ENCODE measurements at regions not wholly inside any gene's neighbourhood (a gene's known extent, or its start where the extent isn't known, plus 50 kb on each side); places are given as distances from the start of the nearest gene placed in this dataset.
"Not testable (repeated sequence)": the region's sequence is repeated elsewhere in the genome, so short reads cannot be mapped to it uniquely, and the experiment has no call there.

DNA sequence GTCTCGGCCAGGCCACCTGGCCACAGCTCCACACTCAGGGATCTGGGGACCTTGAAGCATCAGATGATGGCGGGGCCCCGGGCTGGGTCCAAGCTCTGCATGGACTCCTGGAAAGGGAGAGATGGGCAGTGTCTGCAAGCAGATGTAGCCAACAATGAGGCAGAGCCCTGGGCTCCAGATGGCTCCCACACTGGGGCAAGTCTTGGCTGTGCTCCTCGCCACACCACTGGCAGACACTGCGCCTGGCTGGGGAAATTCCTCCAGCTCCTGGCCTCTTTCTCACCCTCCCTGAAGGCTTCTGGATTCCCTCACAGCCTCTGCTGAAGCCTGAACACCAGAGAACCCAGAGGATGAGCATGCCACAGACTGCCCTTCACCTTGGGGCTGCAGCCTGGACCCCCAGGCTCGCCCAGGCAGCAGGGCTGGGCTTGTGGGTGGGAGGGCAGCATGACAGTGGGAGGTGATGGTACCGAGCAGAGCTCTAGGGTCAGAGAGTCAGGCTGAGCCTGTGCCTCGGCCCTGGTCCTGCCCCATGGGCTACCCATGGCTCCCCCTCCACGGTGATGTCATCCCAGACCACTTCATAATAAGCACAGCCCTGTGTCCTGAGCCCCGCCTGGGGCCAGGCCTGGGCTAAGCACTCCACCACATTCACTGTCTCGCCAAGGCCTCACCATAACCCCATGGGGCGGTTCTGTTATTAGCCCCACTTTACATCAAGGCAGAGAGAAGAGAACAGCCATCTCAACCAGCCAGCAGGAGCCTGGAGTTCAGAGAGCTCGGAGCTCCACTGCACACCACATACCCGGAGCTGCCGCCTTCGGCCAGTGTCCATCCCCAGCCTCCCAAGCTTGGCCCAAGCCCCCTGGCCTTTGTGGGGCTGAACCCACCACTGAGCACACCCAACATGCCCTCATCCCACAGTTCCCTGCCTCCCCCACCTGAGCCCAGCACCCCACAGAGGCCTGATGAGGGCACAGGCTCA is 62.2 kb upstream of the ADAMTS2 start:
- peak; percentile 28 for DNase-seq

DNA sequence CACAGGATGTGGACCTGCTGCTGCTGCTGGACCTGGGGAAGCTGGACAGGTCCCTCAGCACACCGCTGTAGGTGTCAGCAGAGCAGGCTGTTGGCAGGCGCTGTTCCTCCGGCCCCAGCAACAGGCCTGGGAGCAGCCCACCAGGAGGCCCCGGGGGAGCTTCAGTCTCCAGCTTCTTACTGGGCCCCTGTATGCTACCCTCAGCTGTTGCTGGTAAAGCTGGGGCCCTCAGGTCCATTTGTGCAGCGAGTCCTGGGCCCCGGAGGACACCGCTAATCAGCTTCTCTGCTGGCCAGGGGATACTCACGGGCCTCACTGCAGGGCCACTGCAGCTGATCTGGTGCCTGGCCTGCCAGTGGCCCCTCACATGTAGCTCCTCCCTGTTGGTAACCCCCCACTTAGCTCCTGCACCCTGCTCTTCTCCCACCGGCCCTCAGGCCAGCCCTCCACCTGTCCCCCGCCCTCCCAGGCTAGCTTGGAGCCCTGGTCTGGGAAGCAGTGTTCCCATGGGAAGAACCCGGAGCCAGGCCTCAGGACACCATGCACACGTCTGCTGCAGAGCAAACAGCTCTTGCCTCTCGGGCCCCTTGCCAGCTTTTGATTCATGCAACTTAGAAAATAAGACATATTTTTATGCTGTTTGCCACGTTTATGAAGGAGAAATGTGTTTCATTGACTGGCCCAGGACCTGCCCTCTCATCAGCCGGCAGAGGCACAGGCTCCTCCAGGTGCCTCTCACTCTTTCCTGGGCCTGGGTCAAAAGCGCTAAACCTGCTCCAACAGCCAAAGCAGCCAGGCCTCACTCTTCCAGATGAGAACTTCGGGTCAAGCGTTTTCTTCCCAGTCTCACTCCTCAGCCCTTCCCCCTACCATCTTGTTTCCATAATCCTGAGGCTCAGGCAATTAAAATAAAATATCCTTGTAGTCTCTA is 61.0 kb upstream of the ADAMTS2 start:
- DNase-seq: peak; percentile 72

DNA sequence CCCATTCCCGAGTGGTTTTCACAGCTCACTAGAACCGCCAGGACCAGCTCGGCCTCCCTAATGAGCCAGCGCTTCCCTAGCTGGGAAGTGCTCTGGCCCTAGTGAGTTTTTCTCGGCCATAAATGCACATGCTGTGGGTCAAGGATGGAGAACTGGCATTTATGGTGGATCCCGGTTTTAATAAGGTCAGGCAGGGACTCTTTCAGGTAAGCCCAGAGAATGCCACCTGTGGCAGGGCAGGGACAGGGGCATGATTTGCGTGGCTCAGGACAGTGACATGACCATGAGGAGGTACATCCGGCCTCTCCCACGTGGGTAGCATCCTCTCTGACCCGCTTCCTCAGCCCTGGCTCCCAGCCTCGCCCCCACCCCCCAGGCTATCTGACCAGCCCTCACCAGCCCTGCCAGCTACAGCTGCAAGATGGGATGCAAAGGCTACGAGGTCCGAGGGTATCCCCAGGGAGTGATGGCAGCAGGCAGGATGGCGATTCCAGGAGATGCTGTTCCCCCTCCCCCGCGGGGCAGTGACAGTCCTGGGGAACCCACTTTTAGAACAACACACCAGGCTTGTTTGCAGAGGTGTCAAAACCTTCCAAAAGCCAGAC is 60.3 kb upstream of the ADAMTS2 start:
- DNase-seq: no peak

DNA sequence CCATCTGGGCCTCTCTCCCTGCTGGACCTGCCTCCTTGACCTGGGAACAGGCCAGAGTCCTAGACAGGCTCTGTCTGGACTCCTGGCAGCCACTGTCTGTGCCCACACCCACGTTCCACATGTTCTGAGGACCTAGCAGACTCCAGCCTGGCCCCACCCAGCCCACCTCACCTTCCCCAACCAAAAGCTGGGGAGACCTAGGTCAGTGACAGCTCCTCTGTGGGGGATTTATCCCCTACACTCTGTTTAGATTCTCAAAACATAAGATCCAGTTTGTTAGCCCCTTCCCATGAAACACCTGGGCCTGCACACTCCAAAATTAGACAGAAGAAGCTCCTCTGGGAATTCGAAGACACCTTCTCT is 59.8 kb upstream of the ADAMTS2 start:
- no peak for DNase-seq

DNA sequence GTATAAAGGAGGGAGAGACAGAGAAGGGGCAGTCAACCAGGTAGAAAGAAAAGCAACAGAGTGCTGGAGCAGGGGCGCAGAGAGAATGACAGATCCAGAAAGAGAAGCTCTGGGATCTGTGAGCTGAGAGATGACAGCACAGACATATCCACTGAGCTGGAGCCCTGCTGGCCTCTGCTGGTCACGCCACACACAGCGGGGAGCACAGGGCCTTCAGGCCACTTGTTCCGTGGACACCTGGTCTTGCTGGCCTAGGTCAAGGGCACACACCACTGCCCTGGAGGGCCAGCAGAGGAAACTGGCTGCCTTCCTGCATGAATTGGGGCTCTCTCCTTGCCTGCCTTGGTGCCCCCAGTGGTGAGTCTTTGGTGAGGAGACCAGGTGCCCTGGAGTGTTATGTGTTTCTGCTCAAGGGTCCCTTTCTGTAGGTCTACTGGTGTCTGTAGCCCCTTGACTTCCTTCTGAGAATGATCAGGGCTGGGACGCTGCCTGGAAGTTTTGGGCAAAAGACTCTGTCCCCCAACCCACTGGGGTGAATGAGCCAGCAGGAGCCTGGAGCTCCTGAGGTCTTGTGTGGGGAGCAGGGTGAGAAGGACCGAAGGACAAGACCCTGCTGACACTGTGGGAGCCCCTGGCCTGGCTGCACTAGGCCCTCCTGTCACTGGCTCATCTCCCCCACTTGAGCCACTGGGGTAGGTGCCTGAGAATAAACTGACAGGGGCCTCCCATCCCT is 59.2 kb upstream of the ADAMTS2 start:
- DNase-seq: no peak

DNA sequence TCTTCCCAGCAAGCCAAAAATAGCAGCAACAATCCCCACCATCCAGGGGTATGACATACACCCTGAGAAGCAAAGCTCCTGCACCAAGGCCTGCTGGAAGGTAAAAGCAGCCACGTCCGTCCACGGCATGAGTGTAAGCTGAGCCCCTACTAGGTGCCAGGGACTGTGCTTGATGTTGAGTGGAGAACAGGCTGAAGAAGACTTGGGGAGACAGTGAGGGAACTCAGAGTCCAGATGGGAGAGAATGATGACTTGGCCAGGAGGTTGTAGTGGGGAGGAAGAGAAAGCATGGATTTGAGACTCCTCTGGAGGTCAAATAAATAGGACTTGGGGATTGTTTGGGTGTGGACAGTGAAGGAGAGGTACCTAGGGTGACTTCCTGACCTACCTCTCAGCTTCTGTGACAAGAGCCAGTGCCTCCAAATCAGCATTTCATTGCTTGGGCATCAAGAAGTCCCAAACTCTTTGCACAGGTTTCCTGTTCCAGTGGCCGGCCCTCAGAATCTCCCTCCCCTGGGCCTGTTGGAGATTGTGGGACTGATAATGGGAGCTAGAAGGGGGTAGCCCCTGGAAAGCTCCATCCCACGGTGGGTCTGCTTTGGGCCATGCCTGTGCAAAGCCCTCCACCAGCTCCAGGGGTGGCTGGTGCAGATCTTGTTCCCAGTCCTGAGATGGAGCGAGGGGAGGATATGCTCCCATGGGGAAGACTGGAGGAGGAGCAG is 58.3 kb upstream of the ADAMTS2 start:
- no peak for DNase-seq

DNA sequence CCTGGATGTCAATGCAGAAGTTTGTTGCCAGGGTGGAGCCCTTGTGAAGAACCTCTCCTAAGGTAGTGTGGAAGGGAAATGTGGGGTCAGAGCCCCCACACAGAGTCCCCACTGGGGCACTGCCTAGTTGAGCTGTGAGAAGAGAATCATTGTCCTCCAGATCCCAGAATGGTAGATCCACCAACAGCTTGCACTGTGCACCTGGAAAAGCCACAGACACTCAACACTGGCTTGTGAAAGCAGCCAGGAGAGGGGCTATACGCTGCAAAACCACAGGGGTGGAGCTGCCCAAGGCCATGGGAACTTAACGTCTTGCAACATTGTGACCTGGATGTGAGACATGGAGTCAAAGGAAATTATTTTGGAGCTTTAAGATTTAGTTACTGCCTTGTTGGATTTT is 55.2 kb upstream of the ADAMTS2 start:
- not testable (repeated sequence) for DNase-seq

DNA sequence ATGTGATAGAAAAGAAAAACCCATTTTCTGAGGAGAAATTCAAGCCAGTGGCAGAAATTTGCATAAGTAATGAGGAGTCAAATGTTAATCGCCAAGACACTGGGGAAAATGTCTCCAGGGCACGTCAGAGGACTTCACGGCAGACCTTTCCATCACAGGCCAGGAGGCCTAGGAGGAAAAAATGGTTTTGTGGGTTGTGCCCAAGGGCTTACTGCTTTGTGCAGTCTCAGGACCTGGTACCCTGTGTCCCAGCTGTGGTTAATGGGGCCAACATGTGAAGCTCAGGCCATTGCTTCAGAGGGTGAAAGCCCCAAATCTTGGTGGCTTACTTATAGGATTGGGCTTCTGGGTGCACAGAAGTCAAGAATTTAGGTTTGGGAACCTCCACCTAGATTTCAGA is 54.8 kb upstream of the ADAMTS2 start:
- no peak for DNase-seq

DNA sequence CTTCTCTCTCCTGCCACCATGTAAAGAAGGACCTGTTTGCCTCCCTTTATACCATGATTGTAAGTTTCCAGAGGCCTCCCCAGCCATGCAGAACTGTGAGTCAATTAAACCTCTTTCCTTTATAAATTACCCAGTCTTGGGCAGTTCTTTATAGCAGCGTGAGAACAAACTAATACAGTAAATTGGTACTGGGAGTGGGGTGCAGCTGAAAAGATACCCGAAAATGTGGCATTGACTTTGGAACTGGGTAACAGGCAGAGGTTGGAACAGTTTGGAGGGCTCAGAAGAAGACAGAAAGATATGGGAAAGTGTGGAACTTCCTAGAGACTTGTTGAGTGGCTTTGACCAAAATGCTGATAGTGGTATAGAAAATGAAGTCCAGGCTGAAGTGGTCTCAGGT is 54.1 kb upstream of the ADAMTS2 start:
- DNase-seq: not testable (repeated sequence)

DNA sequence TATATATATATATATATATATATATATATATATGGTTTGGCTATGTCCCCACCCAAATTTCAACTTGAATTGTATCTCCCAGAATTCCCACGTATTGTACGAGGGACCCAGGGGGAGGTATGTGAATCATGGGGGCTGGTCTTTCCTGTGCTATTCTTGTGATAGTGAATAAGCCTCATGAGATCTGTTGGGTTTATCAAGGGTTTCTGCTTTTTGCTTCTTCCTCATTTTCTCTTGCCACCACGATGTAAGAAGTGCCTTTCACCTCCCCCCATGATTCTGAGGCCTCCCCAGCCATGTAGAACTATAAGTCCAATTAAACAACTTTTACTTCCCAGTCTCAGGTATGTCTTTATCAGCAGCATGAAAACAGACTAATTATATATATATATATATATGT is 52.3 kb upstream of the ADAMTS2 start:
- no peak for DNase-seq
